ENCODE measurements at regions not wholly inside any gene's neighbourhood (a gene's known extent, or its start where the extent isn't known, plus 50 kb on each side); places are given as distances from the start of the nearest gene placed in this dataset.

GRCh38 chr5:61273279-61273975 is 58.6 kb upstream of the ZSWIM6 start:
- Histone ChIP-seq H3K9me3 (replicated peaks; ENCODE audit: control insufficient read depth, insufficient read depth, low read depth, low read length) (no peaks in the 10 kb centered on the region), H3K4me3 (no peak overlapping the region), H4K20me1 (replicated peaks; ENCODE audit: control insufficient read depth, insufficient read depth, low read length) (no peaks in the 10 kb centered on the region), H3K27ac (ENCODE audit: extremely low read depth, low read depth, low read length) (no peak overlapping the region), H2AFZ (ENCODE audit: low read depth, low read length) (no peak overlapping the region), H3K4me2 (ENCODE audit: insufficient read depth, low read length) (no peak overlapping the region), H3K9ac (ENCODE audit: insufficient read depth in 1 of 2, low read depth in 2 of 2, low read length in 2 of 2) (no peak overlapping the region), H3K9me1 (ENCODE audit: control insufficient read depth, insufficient read depth, low read length) (no peaks in the 10 kb centered on the region), H3K4me1 (replicated peaks in 1 of 2; ENCODE audit: control insufficient read depth in 2 of 2, insufficient read depth in 2 of 2, low read length in 2 of 2) (no peaks in the 10 kb centered on the region), H3K79me2 (ENCODE audit: control insufficient read depth, insufficient read depth, low read length) (no peaks in the 10 kb centered on the region), H3K27me3 (ENCODE audit: control insufficient read depth in 2 of 2, insufficient read depth in 2 of 2, low read length in 2 of 2) (peaks cover 0 to 5% of the 10 kb centered on the region in 2 experiments; a peak in 3 of 5 replicates), H3K36me3 (ENCODE audit: control insufficient read depth, insufficient read depth, low read length) (no peaks in the 10 kb centered on the region)
- FAIRE-seq = no peak
- DNase-seq (ENCODE audit: extremely low read depth in 1 of 4, low spot score in 3 of 4) = no peak
- no peak for ATAC-seq
- no peak for TF ChIP-seq MCM2 (IDR thresholded peaks at IDR 0.05; ENCODE audit: low read depth)
- TF ChIP-seq ZNF232 (CRISPR knock-in tag; IDR thresholded peaks at IDR 0.05) = no peak
- no peak for TF ChIP-seq CCAR2 (IDR thresholded peaks at IDR 0.05; ENCODE audit: low read depth, low read length)
- TF ChIP-seq NCOA1 (IDR thresholded peaks at IDR 0.05; ENCODE audit: low read depth) = no peak
- no peak for TF ChIP-seq HOXB6 (CRISPR knock-in tag; IDR thresholded peaks at IDR 0.05; ENCODE audit: borderline replicate concordance)
- TF ChIP-seq ZBTB8A (IDR thresholded peaks at IDR 0.05; ENCODE audit: partially characterized antibody) = no peak
- no peak for TF ChIP-seq ZFP30 (CRISPR knock-in tag; IDR thresholded peaks at IDR 0.05; ENCODE audit: borderline replicate concordance)
- no peak for TF ChIP-seq ARID4B (CRISPR knock-in tag; IDR thresholded peaks at IDR 0.05)
- TF ChIP-seq TFE3 (CRISPR knock-in tag; IDR thresholded peaks at IDR 0.05) = no peak
- TF ChIP-seq ZNF778 (CRISPR knock-in tag; IDR thresholded peaks at IDR 0.05) = no peak
- TF ChIP-seq ZNF695 (CRISPR knock-in tag; IDR thresholded peaks at IDR 0.05) = no peak
- no TSS peak for BruUV-seq (replicated peaks)
- 0% methylated on average over 1 of the region's 1 CpG for WGBS (ENCODE audit: insufficient coverage, low coverage, missing lambda C conversion rate)
- CTCF ChIA-PET (ENCODE audit: low intra/inter-chr PET ratio) = interaction anchor here (0.6 kb wide), 1 partner anchor 385 kb away, joined by 4 read pairs; no protein-coding TSS in a partner anchor
- POLR2A ChIA-PET = no interaction called here
- intact Hi-C loops (cut with micrococcal nuclease) (no loop called here), in situ Hi-C loops (cut with MboI) (no loop called here)

Data from K562 (cell line).